ENCODE measurements at regions not wholly inside any gene's neighbourhood (a gene's known extent, or its start where the extent isn't known, plus 50 kb on each side); places are given as distances from the start of the nearest gene placed in this dataset.

- no peak overlapping the region for H2BK15ac ChIP-seq (ENCODE audit: low read length)
- H3K27me3 ChIP-seq (replicated peaks in 1 of 4; ENCODE audit: control insufficient read depth in 3 of 4, extremely low read depth in 1 of 4, insufficient read depth in 3 of 4, low read length in 3 of 4) = no peaks in the 10 kb centered on the region
- H2AFZ ChIP-seq (ENCODE audit: low read length) = no peak overlapping the region
- CTCF ChIA-PET (ENCODE audit: partially characterized antibody) = interaction anchor here (2.3 to 4.0 kb wide), 2 partner anchors 10 to 385 kb away, joined by 9 to 18 read pairs; no protein-coding TSS in a partner anchor
- H4K91ac ChIP-seq (replicated peaks; ENCODE audit: insufficient read length, low read length) = no peak overlapping the region
- no peak for FAIRE-seq
- H3K14ac ChIP-seq (ENCODE audit: insufficient read length) = no peak overlapping the region
- 62% methylated on average over 1 of the region's 1 CpG; no CpG with 5 or more reads in 1 of the 2 experiments for WGBS, 2 experiments (ENCODE audit: extremely low coverage in 1 of 2, insufficient coverage in 1 of 2, insufficient read length in 1 of 2, insufficient replicate concordance in 2 of 2, low coverage in 1 of 2, low lambda C conversion rate in 2 of 2, missing lambda C conversion rate in 1 of 2)
- no peak overlapping the region for H3K4me2 ChIP-seq (ENCODE audit: insufficient read depth in 1 of 2, low read depth in 2 of 2, low read length in 2 of 2)
- no peak overlapping the region for H2BK12ac ChIP-seq (ENCODE audit: low read depth, low read length)
- no peaks in the 10 kb centered on the region for H3K36me3 ChIP-seq (ENCODE audit: control insufficient read depth in 2 of 4, insufficient read depth in 4 of 4, low read length in 3 of 4)
- H3K23me2 ChIP-seq (ENCODE audit: low read depth, low read length) = peaks cover 3% of the 10 kb centered on the region; the same call in 1 of the 2 replicates
- no peak overlapping the region for H2BK5ac ChIP-seq (ENCODE audit: low read depth, low read length)
- no peak overlapping the region for H4K8ac ChIP-seq (ENCODE audit: extremely low read depth, insufficient read depth, low read length)
- H3K4me3 ChIP-seq (ENCODE audit: extremely low read depth in 1 of 4, insufficient read depth in 2 of 4, low read depth in 3 of 4, low read length in 4 of 4) = no peak overlapping the region
- H2BK120ac ChIP-seq (replicated peaks; ENCODE audit: low read depth, low read length) = no peak overlapping the region
- H3K9ac ChIP-seq (replicated peaks in 1 of 4; ENCODE audit: extremely low read depth in 1 of 4, low read depth in 3 of 4, low read length in 3 of 4) = no peak overlapping the region
- no peak overlapping the region for H3K27ac ChIP-seq (ENCODE audit: low read depth, low read length)
- no peak overlapping the region for H4K5ac ChIP-seq (ENCODE audit: insufficient read length, low read depth, low read length)
- no peaks in the 10 kb centered on the region for H4K20me1 ChIP-seq (replicated peaks in 1 of 2; ENCODE audit: control insufficient read depth in 1 of 2, insufficient read depth in 2 of 2, low read length in 2 of 2)
- no peak overlapping the region for H3K23ac ChIP-seq (ENCODE audit: insufficient read length)
- H2AK5ac ChIP-seq (ENCODE audit: low read depth, low read length) = no peak overlapping the region
- POLR2A ChIA-PET (ENCODE audit: partially characterized antibody) = no interaction called here
- H3K56ac ChIP-seq (replicated peaks; ENCODE audit: insufficient read length, low read depth, low read length) = no peak overlapping the region
- no peaks in the 10 kb centered on the region for H3K4me1 ChIP-seq (replicated peaks in 1 of 4; ENCODE audit: control insufficient read depth in 3 of 4, insufficient read depth in 4 of 4, low read length in 3 of 4)
- DNase-seq (ENCODE audit: low read depth in 1 of 2, low spot score in 2 of 2) = no peak
- no peaks in the 10 kb centered on the region for H3K79me1 ChIP-seq (ENCODE audit: low read depth, low read length)
- no peak overlapping the region for H3K4ac ChIP-seq (replicated peaks; ENCODE audit: insufficient read length, low read depth, low read length)
- H3K9me3 ChIP-seq (ENCODE audit: insufficient read depth in 2 of 2, low read depth in 1 of 2, low read length in 1 of 2) = no peaks in the 10 kb centered on the region
- H2BK20ac ChIP-seq (ENCODE audit: low read length) = no peak overlapping the region
- no peak overlapping the region for H3K18ac ChIP-seq (ENCODE audit: extremely low read depth, low read length)
- H3K79me2 ChIP-seq (ENCODE audit: control insufficient read depth in 1 of 2, insufficient read depth in 2 of 2, low read length in 2 of 2) = no peaks in the 10 kb centered on the region
- TF ChIP-seq TAF7 (optimal IDR thresholded peaks at IDR 0.05; ENCODE audit: borderline replicate concordance, low read depth, low read length) (no peak), CBX5 (IDR thresholded peaks at IDR 0.05; ENCODE audit: low read depth, low read length) (no peak), SIRT6 (IDR thresholded peaks at IDR 0.05; ENCODE audit: low read length) (no peak), NRF1 (IDR thresholded peaks at IDR 0.05; ENCODE audit: low read depth, low read length) (no peak), CBX8 (IDR thresholded peaks at IDR 0.05; ENCODE audit: borderline replicate concordance, low read depth, low read length) (no peak), HDAC2 (IDR thresholded peaks at IDR 0.05; ENCODE audit: borderline replicate concordance in 1 of 2, low read depth in 2 of 2, low read length in 2 of 2) (no peak), TAF1 (IDR thresholded peaks at IDR 0.05; ENCODE audit: low read depth, low read length) (no peak), EGR1 (IDR thresholded peaks at IDR 0.05; ENCODE audit: borderline replicate concordance, low read depth, low read length) (no peak), KDM5A (IDR thresholded peaks at IDR 0.05; ENCODE audit: low read length) (no peak), POU5F1 (IDR thresholded peaks at IDR 0.05; ENCODE audit: low read depth, low read length) (no peak), RNF2 (IDR thresholded peaks at IDR 0.05; ENCODE audit: borderline replicate concordance, low read depth, low read length, missing control alignments, poor library complexity, severe bottlenecking) (no peak), POLR2A (IDR thresholded peaks at IDR 0.05; ENCODE audit: control extremely low read depth in 1 of 2, low read depth in 2 of 2, low read length in 2 of 2) (no peak), SP4 (IDR thresholded peaks at IDR 0.05; ENCODE audit: low read length) (no peak), CREB1 (IDR thresholded peaks at IDR 0.05) (no peak)
Observed at GRCh38 chr3:181316482-181316881, 326.9 kb upstream of the DNAJC19 start.
